ENCODE measurements at regions not wholly inside any gene's neighbourhood (a gene's known extent, or its start where the extent isn't known, plus 50 kb on each side); places are given as distances from the start of the nearest gene placed in this dataset.

GRCh38 chr3:137242836-137243400 lies 285.1 kb downstream of the IL20RB start:
- H3K27me3 Mint-ChIP-seq: peaks cover 0 to 8% of the 10 kb centered on the region in 2 donors
- H3K27me3 ChIP-seq (replicated peaks in 1 of 2; ENCODE audit: control insufficient read depth in 2 of 2, extremely low read depth in 1 of 2, insufficient read depth in 2 of 2, low read length in 1 of 2): peaks cover 0 to under 1% of the 10 kb centered on the region in 2 experiments
- DNase-seq (no peak), ATAC-seq (replicated peaks in 1 of 4) (no peak)
- H3K36me3 ChIP-seq (ENCODE audit: control insufficient read depth in 2 of 2, extremely low read depth in 1 of 2, insufficient read depth in 1 of 2, low read length in 1 of 2): no peaks in the 10 kb centered on the region
- no peaks in the 10 kb centered on the region for H3K9me3 Mint-ChIP-seq
- no peaks in the 10 kb centered on the region for H3K4me1 ChIP-seq (ENCODE audit: control insufficient read depth in 1 of 2, extremely low read depth in 1 of 2, insufficient read depth in 2 of 2, low read length in 2 of 2)
- ChIA-PET CTCF (no interaction called here), POLR2A (no interaction called here)
- H3K9me3 ChIP-seq: no peaks in the 10 kb centered on the region
- 81% methylated on average over 2 of the region's 6 CpGs for WGBS (ENCODE audit: insufficient coverage)
- no peak overlapping the region for H3K27ac ChIP-seq (ENCODE audit: low read length)
- H3K4me3 ChIP-seq (ENCODE audit: control insufficient read depth in 1 of 2, extremely low read depth in 1 of 2, low read length in 1 of 2): no peak overlapping the region
- H3K4me1 Mint-ChIP-seq: no peaks in the 10 kb centered on the region
- no peak overlapping the region for H3K27ac Mint-ChIP-seq
- no peaks in the 10 kb centered on the region for H3K36me3 Mint-ChIP-seq
- H3K4me3 Mint-ChIP-seq: no peak overlapping the region

DNA sequence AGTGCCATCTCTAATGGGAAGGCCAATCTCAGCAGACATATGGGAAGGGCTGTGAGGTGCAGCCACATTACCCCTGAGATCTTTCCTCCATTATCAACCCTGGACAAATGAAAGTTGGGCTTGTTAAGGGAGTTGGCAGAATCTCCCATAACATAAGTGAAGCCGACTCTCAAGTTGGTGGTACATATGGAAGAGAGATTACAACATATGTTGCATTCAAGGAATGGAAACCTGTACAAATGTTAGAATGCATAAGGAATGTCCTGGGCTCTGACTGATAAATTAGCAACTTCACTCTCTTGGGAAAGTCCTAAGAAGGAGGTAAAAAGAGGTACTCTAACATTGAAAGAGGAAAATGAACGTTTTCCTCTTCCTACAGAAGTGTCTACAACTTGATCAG lies 288.7 kb downstream of the IL20RB start:
- no peaks in the 10 kb centered on the region for H3K4me1 Mint-ChIP-seq
- no peak overlapping the region for H3K27ac Mint-ChIP-seq
- H3K27me3 Mint-ChIP-seq: peaks cover 4 to 9% of the 10 kb centered on the region in 2 donors
- H3K9me3 Mint-ChIP-seq: peaks cover 5 to 7% (median 7%) of the 10 kb centered on the region in 3 donors
- no CpG with 5 or more reads among the region's 2 CpGs for WGBS (ENCODE audit: insufficient coverage)
- POLR2A ChIA-PET: no interaction called here
- Histone ChIP-seq H3K36me3 (ENCODE audit: control insufficient read depth in 2 of 2, extremely low read depth in 1 of 2, insufficient read depth in 1 of 2, low read length in 1 of 2) (no peaks in the 10 kb centered on the region), H3K27me3 (replicated peaks in 1 of 2; ENCODE audit: control insufficient read depth in 2 of 2, extremely low read depth in 1 of 2, insufficient read depth in 2 of 2, low read length in 1 of 2) (peaks cover 0 to 8% of the 10 kb centered on the region in 2 experiments), H3K9me3 (no peaks in the 10 kb centered on the region), H3K4me3 (ENCODE audit: control insufficient read depth in 1 of 2, extremely low read depth in 1 of 2, low read length in 1 of 2) (no peak overlapping the region), H3K4me1 (ENCODE audit: control insufficient read depth in 1 of 2, extremely low read depth in 1 of 2, insufficient read depth in 2 of 2, low read length in 2 of 2) (no peaks in the 10 kb centered on the region), H3K27ac (ENCODE audit: low read length) (no peak overlapping the region)
- CTCF ChIA-PET: no interaction called here
- DNase-seq (no peak), ATAC-seq (replicated peaks in 1 of 4) (no peak)
- no peaks in the 10 kb centered on the region for H3K36me3 Mint-ChIP-seq
- H3K4me3 Mint-ChIP-seq: no peak overlapping the region

DNA sequence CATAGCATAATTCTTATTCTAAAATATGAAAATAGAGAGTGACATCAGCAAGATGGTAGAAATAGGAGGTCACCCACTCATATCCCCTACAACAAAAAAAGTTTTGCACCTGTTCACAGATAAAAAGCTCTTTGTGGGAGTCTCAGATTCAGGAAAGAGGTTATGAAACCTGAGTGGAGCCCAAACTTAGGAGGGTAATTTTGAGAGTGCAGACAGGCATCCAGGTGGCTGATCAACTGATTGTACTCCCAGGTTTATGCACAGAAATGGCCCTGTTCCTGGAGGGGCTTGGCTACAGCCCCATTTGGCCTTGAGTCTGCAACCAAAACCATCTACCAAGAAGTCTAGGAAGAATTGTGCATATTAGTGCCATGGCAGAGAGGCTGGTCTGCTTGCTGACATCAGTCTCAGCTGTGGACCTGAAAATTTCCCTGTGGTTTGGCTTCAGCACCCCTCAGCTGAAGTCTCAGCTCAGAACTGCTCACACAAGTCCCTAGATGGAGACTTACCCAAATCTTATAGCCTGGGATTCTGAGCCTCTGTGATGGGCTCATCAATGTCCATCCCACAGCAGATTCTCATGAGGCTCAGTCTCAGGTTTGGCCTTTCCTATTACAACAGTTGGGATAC lies 291.6 kb downstream of the IL20RB start:
- no peak overlapping the region for H3K4me3 ChIP-seq (ENCODE audit: control insufficient read depth in 1 of 2, extremely low read depth in 1 of 2, low read length in 1 of 2)
- ChIA-PET POLR2A (no interaction called here), CTCF (no interaction called here)
- no peak overlapping the region for H3K27ac ChIP-seq (ENCODE audit: low read length)
- no peaks in the 10 kb centered on the region for H3K9me3 ChIP-seq
- peaks cover 4% of the 10 kb centered on the region in 2 donors for H3K27me3 Mint-ChIP-seq
- ATAC-seq (replicated peaks in 1 of 4) (no peak), DNase-seq (no peak)
- H3K27me3 ChIP-seq (replicated peaks in 1 of 2; ENCODE audit: control insufficient read depth in 2 of 2, extremely low read depth in 1 of 2, insufficient read depth in 2 of 2, low read length in 1 of 2): peaks cover 0 to 8% of the 10 kb centered on the region in 2 experiments
- H3K36me3 ChIP-seq (ENCODE audit: control insufficient read depth in 2 of 2, extremely low read depth in 1 of 2, insufficient read depth in 1 of 2, low read length in 1 of 2): no peaks in the 10 kb centered on the region
- no peak overlapping the region for H3K27ac Mint-ChIP-seq
- H3K4me3 Mint-ChIP-seq: no peak overlapping the region
- H3K4me1 Mint-ChIP-seq: no peaks in the 10 kb centered on the region
- no peaks in the 10 kb centered on the region for H3K4me1 ChIP-seq (ENCODE audit: control insufficient read depth in 1 of 2, extremely low read depth in 1 of 2, insufficient read depth in 2 of 2, low read length in 2 of 2)
- H3K9me3 Mint-ChIP-seq: peaks cover 5 to 14% (median 13%) of the 10 kb centered on the region in 3 donors
- H3K36me3 Mint-ChIP-seq: no peaks in the 10 kb centered on the region

GRCh38 chr3:137259089-137259488 lies 301.3 kb downstream of the IL20RB start:
- no peaks in the 10 kb centered on the region for H3K36me3 ChIP-seq (ENCODE audit: control insufficient read depth in 2 of 2, extremely low read depth in 1 of 2, insufficient read depth in 1 of 2, low read length in 1 of 2)
- no peak overlapping the region for H3K4me3 ChIP-seq (ENCODE audit: control insufficient read depth in 1 of 2, extremely low read depth in 1 of 2, low read length in 1 of 2)
- POLR2A ChIA-PET: no interaction called here
- ATAC-seq (replicated peaks in 1 of 4): no peak
- Mint-ChIP-seq H3K4me1 (no peaks in the 10 kb centered on the region), H3K9me3 (peaks cover 0 to 3% (median 2%) of the 10 kb centered on the region in 3 donors), H3K27me3 (peaks cover 0 to 8% of the 10 kb centered on the region in 2 donors), H3K36me3 (no peaks in the 10 kb centered on the region), H3K27ac (no peak overlapping the region), H3K4me3 (no peak overlapping the region)
- H3K9me3 ChIP-seq: no peaks in the 10 kb centered on the region
- no peak overlapping the region for H3K27ac ChIP-seq (ENCODE audit: low read length)
- CTCF ChIA-PET: no interaction called here
- H3K27me3 ChIP-seq (replicated peaks in 1 of 2; ENCODE audit: control insufficient read depth in 2 of 2, extremely low read depth in 1 of 2, insufficient read depth in 2 of 2, low read length in 1 of 2): no peaks in the 10 kb centered on the region
- no peaks in the 10 kb centered on the region for H3K4me1 ChIP-seq (ENCODE audit: control insufficient read depth in 1 of 2, extremely low read depth in 1 of 2, insufficient read depth in 2 of 2, low read length in 2 of 2)
- 47% methylated on average over 3 of the region's 3 CpGs for WGBS (ENCODE audit: insufficient coverage)
- no peak for DNase-seq

GRCh38 chr3:137259701-137260100 lies 301.9 kb downstream of the IL20RB start:
- no peaks in the 10 kb centered on the region for H3K4me1 ChIP-seq (ENCODE audit: control insufficient read depth in 1 of 2, extremely low read depth in 1 of 2, insufficient read depth in 2 of 2, low read length in 2 of 2)
- Mint-ChIP-seq H3K4me3 (no peak overlapping the region), H3K4me1 (no peaks in the 10 kb centered on the region), H3K27me3 (peaks cover 4 to 13% of the 10 kb centered on the region in 2 donors), H3K36me3 (no peaks in the 10 kb centered on the region), H3K9me3 (peaks cover 0 to 3% (median 0%) of the 10 kb centered on the region in 3 donors), H3K27ac (no peak overlapping the region)
- ChIA-PET CTCF (no interaction called here), POLR2A (no interaction called here)
- no peaks in the 10 kb centered on the region for H3K36me3 ChIP-seq (ENCODE audit: control insufficient read depth in 2 of 2, extremely low read depth in 1 of 2, insufficient read depth in 1 of 2, low read length in 1 of 2)
- no peak overlapping the region for H3K27ac ChIP-seq (ENCODE audit: low read length)
- peaks cover 0 to 3% of the 10 kb centered on the region in 2 experiments for H3K27me3 ChIP-seq (replicated peaks in 1 of 2; ENCODE audit: control insufficient read depth in 2 of 2, extremely low read depth in 1 of 2, insufficient read depth in 2 of 2, low read length in 1 of 2)
- ATAC-seq (replicated peaks in 1 of 4) (no peak), DNase-seq (no peak)
- WGBS (ENCODE audit: insufficient coverage): 23% methylated on average over 2 of the region's 5 CpGs
- no peaks in the 10 kb centered on the region for H3K9me3 ChIP-seq
- no peak overlapping the region for H3K4me3 ChIP-seq (ENCODE audit: control insufficient read depth in 1 of 2, extremely low read depth in 1 of 2, low read length in 1 of 2)

DNA sequence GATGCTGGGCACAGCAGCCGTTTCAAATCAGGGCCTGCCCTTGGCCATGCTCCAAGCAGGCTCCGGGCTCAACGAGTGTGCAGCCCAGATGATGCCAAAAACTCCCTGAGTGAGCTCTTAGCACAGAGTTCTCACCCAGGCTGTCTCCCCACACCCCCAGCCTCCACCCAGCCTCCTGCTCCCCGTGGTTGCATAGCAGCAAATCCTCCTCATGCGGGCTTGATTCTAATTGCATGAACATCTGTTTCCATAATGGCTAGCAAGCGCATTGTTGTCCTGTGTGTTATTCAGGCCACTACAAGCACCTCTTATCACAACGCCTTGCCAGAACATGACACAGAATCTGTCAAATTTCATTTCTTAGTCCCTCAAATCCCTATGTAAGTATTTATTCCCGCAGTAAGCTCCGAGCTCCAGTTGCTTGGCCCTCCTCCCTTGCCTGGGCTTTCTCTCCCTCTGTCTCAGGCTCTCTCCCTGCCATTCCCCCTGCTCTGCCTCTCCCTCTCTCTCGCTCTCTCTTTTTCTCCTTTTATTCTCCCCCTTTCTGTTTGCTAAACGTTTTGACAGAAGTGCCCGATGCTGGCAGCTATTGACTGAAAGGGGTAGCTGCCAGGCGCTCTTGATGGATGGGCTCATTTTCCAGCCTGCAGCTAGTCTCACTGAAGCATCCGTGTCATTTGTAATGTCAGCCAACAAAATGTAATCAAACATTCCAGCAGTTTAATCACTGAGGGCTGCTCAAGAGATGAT lies 306.5 kb downstream of the IL20RB start:
- ATAC-seq (replicated peaks in 1 of 4) (no peak), DNase-seq (no peak)
- Mint-ChIP-seq H3K27me3 (peaks cover 9 to 13% of the 10 kb centered on the region in 2 donors), H3K4me1 (no peaks in the 10 kb centered on the region), H3K36me3 (no peaks in the 10 kb centered on the region), H3K4me3 (no peak overlapping the region), H3K27ac (no peak overlapping the region), H3K9me3 (no peaks in the 10 kb centered on the region)
- ChIA-PET CTCF (no interaction called here), POLR2A (no interaction called here)
- Histone ChIP-seq H3K4me3 (ENCODE audit: control insufficient read depth in 1 of 2, extremely low read depth in 1 of 2, low read length in 1 of 2) (no peak overlapping the region), H3K9me3 (no peaks in the 10 kb centered on the region), H3K27ac (ENCODE audit: low read length) (no peak overlapping the region), H3K36me3 (ENCODE audit: control insufficient read depth in 2 of 2, extremely low read depth in 1 of 2, insufficient read depth in 1 of 2, low read length in 1 of 2) (no peaks in the 10 kb centered on the region), H3K27me3 (replicated peaks in 1 of 2; ENCODE audit: control insufficient read depth in 2 of 2, extremely low read depth in 1 of 2, insufficient read depth in 2 of 2, low read length in 1 of 2) (peaks cover 0 to 3% of the 10 kb centered on the region in 2 experiments), H3K4me1 (ENCODE audit: control insufficient read depth in 1 of 2, extremely low read depth in 1 of 2, insufficient read depth in 2 of 2, low read length in 2 of 2) (no peaks in the 10 kb centered on the region)
- 66% methylated on average over 8 of the region's 14 CpGs for WGBS (ENCODE audit: insufficient coverage)
